ENCODE measurements at regions not wholly inside any gene's neighbourhood (a gene's known extent, or its start where the extent isn't known, plus 50 kb on each side); places are given as distances from the start of the nearest gene placed in this dataset.
A peak's percentile ranks its signal among the peaks of the same experiment; 100 is the strongest.

DNA sequence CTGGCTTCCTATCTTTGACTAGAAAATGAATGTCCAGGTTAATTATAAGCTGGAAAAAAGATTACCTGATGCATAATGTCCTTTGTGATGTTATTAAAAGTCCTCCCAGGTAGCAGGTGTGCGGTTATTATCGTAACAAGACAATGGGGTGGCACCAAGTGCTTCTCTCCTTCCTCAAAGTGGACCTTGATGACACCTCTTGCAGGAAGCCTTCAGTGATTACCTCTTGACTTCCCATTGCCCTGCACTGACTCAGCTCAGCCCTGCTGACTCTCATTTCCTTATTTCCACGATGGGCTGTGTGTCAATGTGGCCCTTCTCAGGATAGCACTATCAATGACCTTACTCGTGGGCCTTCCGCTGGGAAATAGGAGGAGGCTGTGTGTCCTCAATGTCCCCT, 477.4 kb upstream of the CCL2 start:
- DNase-seq (no peak), ATAC-seq (ENCODE audit: low read depth) (no peak)
- Mint-ChIP-seq H3K9me3 (no peaks in the 10 kb centered on the region), H3K36me3 (ENCODE audit: low read depth) (no peaks in the 10 kb centered on the region), H3K27ac (no peak overlapping the region), H3K27me3 (peaks cover 2% of the 10 kb centered on the region), H3K4me3 (no peak overlapping the region), H3K4me1 (no peaks in the 10 kb centered on the region)
- intact Hi-C loops (cut with micrococcal nuclease), result loop anchor here (5.0 kb wide), 1 partner anchor 585 kb away; the partner anchor contains the start of gene CCL1
- CTCF ChIA-PET, result interaction anchor here (1.0 to 1.5 kb wide), 2 partner anchors 23 to 27 kb away, joined by 3 to 4 read pairs; no protein-coding TSS in a partner anchor
- TF ChIP-seq, protein P1, sequence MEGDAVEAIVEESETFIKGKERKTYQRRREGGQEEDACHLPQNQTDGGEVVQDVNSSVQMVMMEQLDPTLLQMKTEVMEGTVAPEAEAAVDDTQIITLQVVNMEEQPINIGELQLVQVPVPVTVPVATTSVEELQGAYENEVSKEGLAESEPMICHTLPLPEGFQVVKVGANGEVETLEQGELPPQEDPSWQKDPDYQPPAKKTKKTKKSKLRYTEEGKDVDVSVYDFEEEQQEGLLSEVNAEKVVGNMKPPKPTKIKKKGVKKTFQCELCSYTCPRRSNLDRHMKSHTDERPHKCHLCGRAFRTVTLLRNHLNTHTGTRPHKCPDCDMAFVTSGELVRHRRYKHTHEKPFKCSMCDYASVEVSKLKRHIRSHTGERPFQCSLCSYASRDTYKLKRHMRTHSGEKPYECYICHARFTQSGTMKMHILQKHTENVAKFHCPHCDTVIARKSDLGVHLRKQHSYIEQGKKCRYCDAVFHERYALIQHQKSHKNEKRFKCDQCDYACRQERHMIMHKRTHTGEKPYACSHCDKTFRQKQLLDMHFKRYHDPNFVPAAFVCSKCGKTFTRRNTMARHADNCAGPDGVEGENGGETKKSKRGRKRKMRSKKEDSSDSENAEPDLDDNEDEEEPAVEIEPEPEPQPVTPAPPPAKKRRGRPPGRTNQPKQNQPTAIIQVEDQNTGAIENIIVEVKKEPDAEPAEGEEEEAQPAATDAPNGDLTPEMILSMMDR (IDR thresholded peaks at IDR 0.05), result no peak
- POLR2A ChIA-PET, result no interaction called here

DNA sequence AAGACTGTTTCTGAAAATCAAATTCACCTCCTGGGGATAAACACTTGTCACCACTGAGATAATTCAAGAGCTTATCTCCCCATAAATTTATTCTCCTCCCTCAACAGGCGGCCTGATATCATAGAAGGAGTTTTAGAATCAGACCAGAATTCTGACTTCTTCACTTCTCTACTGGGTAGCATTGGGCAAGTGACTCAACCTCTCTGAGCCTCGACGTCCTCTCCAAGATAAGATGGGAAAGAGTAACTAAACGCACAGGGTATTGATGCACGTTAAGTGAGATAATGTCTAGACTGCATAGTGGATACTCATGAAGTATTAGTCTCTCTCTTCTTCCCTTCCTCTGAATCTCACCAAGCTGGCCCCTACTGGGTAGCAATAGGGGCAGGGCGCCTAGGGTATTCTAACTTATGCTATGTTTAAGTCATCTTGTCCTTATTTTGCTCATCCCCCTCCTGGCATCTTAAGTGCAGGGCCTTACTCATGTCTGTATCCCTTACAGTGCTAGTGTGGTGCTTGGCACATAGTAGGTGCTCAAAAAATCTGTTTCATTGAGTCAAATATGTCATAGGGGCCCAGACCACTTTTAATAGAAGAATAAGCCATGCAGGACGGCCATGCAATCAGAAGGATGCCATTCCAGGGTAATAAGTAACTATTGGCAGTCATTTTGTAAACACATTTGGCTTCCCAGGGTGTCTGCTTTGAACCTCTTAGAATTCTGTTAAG, 476.4 kb upstream of the CCL2 start:
- intact Hi-C loops (cut with micrococcal nuclease), result loop anchor here (5.0 kb wide), 1 partner anchor 584 kb away; the partner anchor contains the start of gene CCL1
- Mint-ChIP-seq H3K36me3 (ENCODE audit: low read depth) (no peaks in the 10 kb centered on the region), H3K27ac (no peak overlapping the region), H3K4me3 (no peak overlapping the region), H3K27me3 (peaks cover 2% of the 10 kb centered on the region), H3K4me1 (no peaks in the 10 kb centered on the region), H3K9me3 (no peaks in the 10 kb centered on the region)
- TF ChIP-seq, protein P1 (IDR thresholded peaks at IDR 0.05), result no peak
- POLR2A ChIA-PET, result no interaction called here
- DNase-seq (no peak), ATAC-seq (ENCODE audit: low read depth) (no peak)
- CTCF ChIA-PET, result interaction anchor here (0.8 to 1.5 kb wide), 5 partner anchors 9 to 373 kb away, joined by 3 to 5 read pairs (median 4); no protein-coding TSS in a partner anchor

DNA sequence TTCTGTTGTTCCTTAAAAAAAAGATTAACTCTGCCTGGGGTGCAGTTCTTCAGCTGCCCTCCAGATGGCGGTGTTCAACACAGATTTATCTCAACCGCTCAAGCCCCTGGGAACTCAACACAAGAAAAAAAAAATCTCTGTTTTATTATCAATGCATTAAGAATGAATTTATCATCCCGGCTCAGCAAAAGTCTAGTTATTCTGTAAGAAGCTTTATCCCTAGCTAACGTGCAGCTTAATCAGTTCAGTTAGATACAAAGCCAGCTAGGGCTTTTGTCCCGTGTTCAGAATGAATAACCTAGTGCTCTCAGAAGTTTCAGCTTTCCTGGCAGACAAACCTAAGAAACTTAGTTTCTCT, 475.9 kb upstream of the CCL2 start:
- intact Hi-C loops (cut with micrococcal nuclease), result loop anchor here (5.0 kb wide), 1 partner anchor 583 kb away; the partner anchor contains the start of gene CCL1
- CTCF ChIA-PET, result interaction anchor here (0.8 to 1.5 kb wide), 5 partner anchors 10 to 372 kb away, joined by 3 to 6 read pairs (median 4); no protein-coding TSS in a partner anchor
- no peak overlapping the region for H3K4me3 Mint-ChIP-seq

DNA sequence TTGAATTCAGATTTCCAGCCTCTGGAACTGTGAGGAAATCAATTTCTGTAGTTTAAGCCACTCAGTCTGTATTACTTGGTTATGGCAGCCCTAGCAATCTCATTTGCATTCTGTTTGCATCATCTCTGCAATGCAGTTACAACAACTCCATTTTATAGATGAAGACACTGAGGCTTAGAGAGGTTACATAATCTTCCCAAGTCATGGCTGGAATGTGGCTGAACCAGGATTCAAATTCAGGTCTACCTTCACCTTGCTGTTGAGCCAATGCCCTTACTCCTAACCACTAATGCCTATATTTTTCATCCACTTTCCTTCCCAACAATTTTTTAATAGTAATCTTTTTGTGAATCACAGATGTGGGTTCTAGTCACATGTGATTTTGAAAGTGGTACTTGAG, 469.8 kb upstream of the CCL2 start:
- Mint-ChIP-seq H3K4me3 (no peak overlapping the region), H3K4me1 (no peaks in the 10 kb centered on the region), H3K27me3 (no peaks in the 10 kb centered on the region), H3K36me3 (ENCODE audit: low read depth) (no peaks in the 10 kb centered on the region), H3K27ac (no peak overlapping the region), H3K9me3 (no peaks in the 10 kb centered on the region)
- no peak for DNase-seq
- ATAC-seq (ENCODE audit: low read depth), result no peak
- ChIA-PET POLR2A (no interaction called here), CTCF (no interaction called here)
- intact Hi-C loops (cut with micrococcal nuclease), result no loop called here
- TF ChIP-seq, protein P1 (IDR thresholded peaks at IDR 0.05), result no peak

More for the DNA sequence above, 475.9 kb upstream of the CCL2 start:
- peak; percentile 25 for ATAC-seq (ENCODE audit: low read depth)
- POLR2A ChIA-PET, result no interaction called here
- Mint-ChIP-seq H3K4me1 (no peaks in the 10 kb centered on the region), H3K36me3 (ENCODE audit: low read depth) (no peaks in the 10 kb centered on the region), H3K27me3 (peaks cover 2% of the 10 kb centered on the region), H3K27ac (no peak overlapping the region), H3K9me3 (no peaks in the 10 kb centered on the region)
- TF ChIP-seq, protein P1 (IDR thresholded peaks at IDR 0.05), result peak; percentile 80
- no peak for DNase-seq

DNA sequence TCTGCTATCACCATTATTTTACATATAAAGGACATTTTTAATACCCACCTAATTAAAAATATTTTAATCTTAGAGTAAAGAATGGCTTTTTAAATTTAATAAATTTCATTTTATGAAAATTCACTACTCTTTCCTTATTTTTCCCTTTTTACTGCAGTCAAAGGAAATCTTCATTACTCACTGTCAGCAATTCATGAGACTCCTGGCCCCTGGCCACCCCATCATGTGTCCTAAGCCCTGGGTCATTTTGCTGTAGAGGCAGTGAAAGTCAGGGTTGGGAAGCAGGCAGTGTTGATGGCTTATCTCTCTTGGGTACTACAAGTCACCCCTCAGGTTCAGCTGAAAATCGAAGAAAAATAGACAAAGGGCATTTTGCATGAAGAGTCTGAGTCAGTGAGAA, 468.6 kb upstream of the CCL2 start:
- ATAC-seq (ENCODE audit: low read depth) (no peak), DNase-seq (no peak)
- POLR2A ChIA-PET, result no interaction called here
- TF ChIP-seq, protein P1 (IDR thresholded peaks at IDR 0.05), result no peak
- no peaks in the 10 kb centered on the region for H3K27me3 Mint-ChIP-seq
- H3K36me3 Mint-ChIP-seq (ENCODE audit: low read depth), result no peaks in the 10 kb centered on the region
- no peaks in the 10 kb centered on the region for H3K4me1 Mint-ChIP-seq
- H3K9me3 Mint-ChIP-seq, result no peaks in the 10 kb centered on the region
- H3K27ac Mint-ChIP-seq, result no peak overlapping the region
- H3K4me3 Mint-ChIP-seq, result no peak overlapping the region
- CTCF ChIA-PET, result no interaction called here
- intact Hi-C loops (cut with micrococcal nuclease), result no loop called here

Data from activated B cell treated with CpG ODN at 0.5 μM for 24 hours (primary cell).